Stimulated activated CD8-positive, alpha-beta memory T cell treated with anti-CD3 and anti-CD28 coated beads, Interleukin-15, amount 100 ng/mL, for 1 hour (primary cell): ENCODE measurements at regions not wholly inside any gene's neighbourhood (a gene's known extent, or its start where the extent isn't known, plus 50 kb on each side); places are given as distances from the start of the nearest gene placed in this dataset.

Experiments used
- DNase-seq: peaks from one replicate; pipeline ENCODE4 v3.0.0-alpha.2; 2020; ENCODE audit warnings: low read depth

GRCh38 chr15:69897471-69898237, 200.1 kb downstream of the TLE3 start:
- no peak for DNase-seq

GRCh38 chr15:69898243-69898642, 199.5 kb downstream of the TLE3 start:
- no peak for DNase-seq

- no peak for DNase-seq
Measured at GRCh38 chr15:69902414-69903062, 195.2 kb downstream of the TLE3 start.

- DNase-seq = no peak
Measured at GRCh38 chr15:69903470-69904469, 193.9 kb downstream of the TLE3 start.

- no peak for DNase-seq
Measured at GRCh38 chr15:69906256-69907185, 191.2 kb downstream of the TLE3 start.

GRCh38 chr15:69908060-69908459, 189.7 kb downstream of the TLE3 start:
- no peak for DNase-seq

- no peak for DNase-seq
Measured at GRCh38 chr15:69908590-69909420, 188.9 kb downstream of the TLE3 start.

GRCh38 chr15:69909719-69910444, 187.8 kb downstream of the TLE3 start:
- no peak for DNase-seq

GRCh38 chr15:69910514-69910913, 187.2 kb downstream of the TLE3 start:
- DNase-seq = no peak

GRCh38 chr15:69912116-69912515, 185.6 kb downstream of the TLE3 start:
- no peak for DNase-seq

- no peak for DNase-seq
Measured at GRCh38 chr15:69914040-69914439, 183.7 kb downstream of the TLE3 start.

- no peak for DNase-seq
Measured at GRCh38 chr15:69914960-69915359, 182.8 kb downstream of the TLE3 start.

- DNase-seq = no peak
Measured at GRCh38 chr15:69916169-69916785, 181.4 kb downstream of the TLE3 start.

GRCh38 chr15:69917056-69917455, 180.7 kb downstream of the TLE3 start:
- DNase-seq = no peak

- DNase-seq = no peak
Measured at GRCh38 chr15:69919816-69920215, 177.9 kb downstream of the TLE3 start.

- no peak for DNase-seq
Measured at GRCh38 chr15:69920221-69920620, 177.5 kb downstream of the TLE3 start.

- no peak for DNase-seq
Measured at GRCh38 chr15:69921626-69922619, 175.8 kb downstream of the TLE3 start.

GRCh38 chr15:69924531-69924930, 173.2 kb downstream of the TLE3 start:
- no peak for DNase-seq
